Activated T-cell treated with anti-CD3 and anti-CD28 coated beads, Interleukin-2, amount 50 U/mL, for 4 hours (primary cell): ENCODE measurements at regions not wholly inside any gene's neighbourhood (a gene's known extent, or its start where the extent isn't known, plus 50 kb on each side); places are given as distances from the start of the nearest gene placed in this dataset.

Experiments
- ATAC-seq, 2 donors: fragments of 200-7000 bp; cut with Tn5 transposase; one replicate each; pipeline ENCODE4 v1.10.0; 2021
- DNase-seq: peaks from one replicate; pipeline ENCODE4 v3.0.0-alpha.2; 2020
- H3K27me3 Mint-ChIP-seq: one replicate; pipeline ENCODE4 v1.8.0; 2021; ENCODE audit warnings: low read depth, mixed read lengths
- H3K36me3 Mint-ChIP-seq: one replicate; pipeline ENCODE4 v1.8.0; 2022; ENCODE audit warnings: mixed read lengths; ENCODE audit not compliant: insufficient read depth
- H3K4me1 Mint-ChIP-seq: one replicate; pipeline ENCODE4 v1.8.0; 2021; ENCODE audit warnings: low read depth, mixed read lengths
- H3K4me3 Mint-ChIP-seq: one replicate; pipeline ENCODE4 v1.8.0; 2021; ENCODE audit warnings: mild to moderate bottlenecking, moderate library complexity, mixed read lengths
- H3K9me3 Mint-ChIP-seq: one replicate; pipeline ENCODE4 v1.8.0; 2021; ENCODE audit warnings: mixed read lengths

- DNase-seq (no peak), ATAC-seq (no peak)
- no peak overlapping the region for H3K4me3 Mint-ChIP-seq
- no peaks in the 10 kb centered on the region for H3K36me3 Mint-ChIP-seq
- no peaks in the 10 kb centered on the region for H3K9me3 Mint-ChIP-seq
- no peaks in the 10 kb centered on the region for H3K27me3 Mint-ChIP-seq
- H3K4me1 Mint-ChIP-seq, result no peaks in the 10 kb centered on the region
These were observed 51.2 kb upstream of the ABI1 start for GRCh38 chr10:26911811-26912461.
